DMS79 treated with DMSO at 0.1 percent for 48 hours (cell line): ENCODE measurements at regions not wholly inside any gene's neighbourhood (a gene's known extent, or its start where the extent isn't known, plus 50 kb on each side); places are given as distances from the start of the nearest gene placed in this dataset.

Experiments
- DNase-seq: peaks from one replicate; lab custom pipeline; 2025; lab: John Stamatoyannopoulos, UW

- peak; percentile 96 for DNase-seq
These were observed 133.5 kb upstream of the TMEM132C start for GRCh38 chr12:128133321-128134073.

DNA sequence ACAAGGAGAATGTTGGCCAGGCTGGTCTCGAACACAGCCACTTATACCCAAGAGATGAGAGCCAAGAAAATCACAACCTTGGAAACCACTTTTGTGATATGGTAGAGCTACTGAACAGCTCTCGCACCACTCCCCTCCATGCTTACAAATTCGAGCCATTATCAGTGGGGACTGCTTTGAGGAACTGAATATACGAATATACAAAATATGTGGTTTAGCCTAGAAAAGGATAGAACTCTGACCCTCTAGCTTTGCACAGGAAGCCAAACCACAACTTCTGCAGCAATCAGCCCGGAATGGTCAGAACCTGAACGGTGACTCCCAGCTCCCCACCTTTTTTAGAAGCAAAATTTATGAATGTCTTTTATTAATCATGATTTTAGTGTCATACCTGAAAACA, 129.8 kb upstream of the TMEM132C start:
- DNase-seq, result peak; percentile 25

DNA sequence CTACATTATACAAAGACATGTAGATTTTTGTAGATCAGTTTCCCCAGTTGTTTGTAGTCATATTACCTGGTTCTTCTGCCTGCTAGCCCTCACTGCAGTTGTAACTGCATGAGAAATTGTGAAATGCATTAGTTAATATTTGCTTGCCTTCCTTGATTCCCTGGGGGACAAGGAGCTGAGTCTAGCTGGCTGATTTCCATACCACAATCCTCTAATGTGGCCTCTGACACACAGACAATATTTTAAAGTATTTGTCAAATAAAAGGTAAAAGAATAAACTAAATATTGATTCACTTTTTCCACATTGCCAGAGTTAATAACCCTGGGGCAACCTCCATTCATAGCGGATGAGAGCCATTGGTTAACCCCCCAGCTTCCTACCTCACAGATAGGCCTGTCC, 128.8 kb upstream of the TMEM132C start:
- DNase-seq, result peak; percentile 76

- DNase-seq, result no peak
These were observed 126.4 kb upstream of the TMEM132C start for GRCh38 chr12:128140551-128140950.

- no peak for DNase-seq
These were observed 116.0 kb upstream of the TMEM132C start for GRCh38 chr12:128150961-128151360.

DNA sequence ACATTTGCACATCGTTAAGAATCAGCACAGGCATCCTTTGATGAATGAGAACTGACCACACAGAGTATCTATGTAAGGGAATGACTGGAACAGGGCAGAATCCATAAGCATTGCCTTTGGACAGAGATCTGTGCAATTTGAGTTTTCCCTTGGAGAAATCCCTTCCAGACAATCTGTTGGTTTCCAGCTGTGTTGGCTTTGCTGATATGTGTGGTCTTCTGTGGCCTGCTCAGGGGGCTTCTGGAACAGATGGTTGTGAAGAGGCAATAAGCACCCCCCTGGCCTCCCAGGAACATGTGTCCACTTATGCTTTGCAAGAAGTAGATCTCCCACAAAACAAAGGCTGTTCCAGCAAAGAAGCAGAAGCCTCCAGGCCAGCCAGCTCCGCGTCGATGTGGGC, 111.4 kb upstream of the TMEM132C start:
- no peak for DNase-seq

DNA sequence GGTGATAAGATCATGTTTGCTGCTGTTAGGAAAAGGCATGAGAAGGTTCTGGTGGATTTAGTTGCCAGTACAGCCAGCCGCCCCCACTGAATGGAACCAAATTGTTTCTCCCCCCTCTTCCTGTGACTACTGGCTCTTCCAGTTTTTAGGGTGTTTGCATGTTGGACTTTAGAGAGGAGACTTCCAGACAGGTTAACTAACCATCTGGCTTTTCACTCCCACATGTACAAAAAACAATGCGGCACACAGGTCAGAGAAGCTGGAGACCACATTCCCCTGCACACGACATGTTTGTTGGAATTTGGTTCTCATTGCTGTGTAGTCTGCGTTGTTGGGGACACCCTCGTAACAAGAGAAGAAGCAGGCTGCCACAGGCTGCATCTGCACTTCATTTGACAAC, 103.9 kb upstream of the TMEM132C start:
- no peak for DNase-seq

DNA sequence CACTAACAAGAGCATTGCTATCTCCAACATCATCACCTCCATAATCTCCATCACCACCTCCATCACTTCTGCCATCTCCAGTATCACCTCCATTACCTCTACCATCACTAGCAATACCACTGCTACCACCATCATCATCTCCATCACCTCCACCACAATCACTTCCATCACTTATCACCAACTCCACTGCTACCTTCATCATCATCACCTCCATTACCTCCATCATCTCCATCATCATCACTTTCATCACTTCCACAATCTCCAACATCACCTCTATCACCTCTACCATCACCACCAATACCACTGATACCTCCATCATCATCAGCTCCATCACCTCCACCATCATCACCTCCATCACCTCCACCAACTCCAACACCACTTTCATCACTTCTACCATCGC, 102.4 kb upstream of the TMEM132C start:
- no peak for DNase-seq

DNA sequence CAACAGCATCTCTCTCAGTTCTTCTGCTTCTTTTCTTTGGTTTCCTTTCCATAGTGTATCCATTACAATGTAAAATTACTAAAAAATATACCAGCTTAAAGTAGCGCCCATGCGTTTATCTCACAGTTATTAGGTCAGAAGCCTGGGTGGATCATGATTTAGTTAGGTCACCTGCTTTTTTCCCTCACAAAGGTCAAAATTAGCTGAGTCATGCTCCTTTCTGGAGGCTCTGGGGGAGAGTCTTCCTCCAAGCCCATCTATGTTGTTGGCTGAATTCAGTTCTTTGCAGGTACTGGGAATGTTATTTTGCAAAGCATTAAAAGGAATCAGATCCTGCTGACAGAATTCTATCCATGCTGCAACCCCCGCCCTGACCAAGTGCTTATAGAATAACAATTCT, 101.6 kb upstream of the TMEM132C start:
- no peak for DNase-seq

DNA sequence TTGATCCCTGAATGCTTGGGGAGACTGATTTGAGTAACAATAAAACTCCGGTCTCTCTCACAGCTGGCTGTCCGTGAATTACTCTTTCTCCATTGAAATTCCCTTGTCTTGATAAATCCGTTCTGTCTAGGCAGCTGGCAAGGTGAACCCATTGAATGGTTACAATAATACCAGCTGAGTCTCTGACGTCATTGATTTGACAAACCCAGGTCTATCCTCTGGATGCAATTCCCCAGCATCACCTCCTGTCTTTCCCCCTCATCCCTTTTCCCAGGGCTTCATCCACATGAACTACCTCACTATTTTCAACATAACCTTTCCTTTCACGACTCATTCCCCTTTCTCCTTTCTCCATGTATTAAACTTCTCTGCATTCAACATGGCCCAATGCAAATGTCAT, 98.7 kb upstream of the TMEM132C start:
- no peak for DNase-seq

GRCh38 chr12:128170181-128170580, 96.8 kb upstream of the TMEM132C start:
- no peak for DNase-seq

DNA sequence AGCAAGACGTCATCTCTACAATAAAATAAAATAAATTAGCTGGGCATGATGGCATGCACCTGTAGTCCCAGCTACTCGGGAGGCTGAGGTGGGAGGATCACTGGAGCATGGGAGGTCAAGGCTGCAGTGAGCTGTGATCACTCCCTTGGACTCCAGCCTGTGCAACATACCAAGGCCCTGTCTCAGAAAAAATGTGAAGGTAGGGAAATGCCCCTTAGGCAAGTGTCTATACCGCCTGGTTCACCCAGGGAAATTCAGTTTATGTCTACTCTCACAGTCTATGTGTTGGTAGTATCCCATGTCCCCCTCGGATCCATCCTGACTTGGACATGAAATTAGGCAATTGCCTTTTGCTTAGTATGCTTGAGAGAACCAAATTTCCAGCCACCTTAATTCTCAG, 88.4 kb upstream of the TMEM132C start:
- no peak for DNase-seq

GRCh38 chr12:128178966-128179365, 88.0 kb upstream of the TMEM132C start:
- DNase-seq, result peak; percentile 38

- DNase-seq, result no peak
These were observed 86.8 kb upstream of the TMEM132C start for GRCh38 chr12:128180166-128180565.

DNA sequence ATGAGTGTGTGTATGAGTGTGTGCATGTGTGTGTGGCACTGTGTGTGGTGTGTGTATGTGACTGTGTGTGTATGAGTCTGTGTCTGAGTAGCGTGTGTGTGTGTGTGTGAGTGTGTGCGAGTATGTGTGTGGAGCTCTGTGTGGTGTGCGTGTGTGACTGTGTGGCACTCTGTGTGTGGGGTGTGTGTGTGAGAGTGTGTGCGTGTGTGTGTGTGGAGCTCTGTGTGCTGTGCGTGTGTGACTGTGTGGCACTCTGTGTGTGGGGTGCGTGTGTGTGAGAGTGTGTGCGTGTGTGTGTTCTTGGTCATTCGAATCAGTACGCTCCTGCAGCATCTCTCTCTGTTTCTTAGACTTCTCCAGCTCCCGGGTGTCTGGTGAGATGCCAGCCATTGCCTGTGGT, 76.9 kb upstream of the TMEM132C start:
- no peak for DNase-seq

DNA sequence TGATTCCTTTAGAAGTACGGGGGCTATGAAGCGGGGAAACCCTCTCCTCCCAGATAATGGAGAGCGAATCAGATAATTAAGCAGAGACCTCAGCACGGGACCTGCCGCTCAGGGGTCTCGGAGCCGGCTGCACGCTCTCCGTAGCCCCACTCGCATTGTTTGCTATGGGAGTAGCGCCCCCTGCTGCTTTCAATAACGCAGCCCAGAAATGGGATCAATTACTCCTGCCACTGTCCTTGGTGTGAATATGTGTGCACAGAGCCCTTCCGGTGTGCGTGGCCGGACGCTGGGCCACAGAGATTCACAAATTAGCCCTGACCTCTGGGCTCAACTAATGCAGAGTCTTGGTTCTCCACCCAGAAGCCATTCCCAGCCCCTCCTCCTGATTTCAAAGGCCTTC, 76.4 kb upstream of the TMEM132C start:
- DNase-seq, result no peak

DNA sequence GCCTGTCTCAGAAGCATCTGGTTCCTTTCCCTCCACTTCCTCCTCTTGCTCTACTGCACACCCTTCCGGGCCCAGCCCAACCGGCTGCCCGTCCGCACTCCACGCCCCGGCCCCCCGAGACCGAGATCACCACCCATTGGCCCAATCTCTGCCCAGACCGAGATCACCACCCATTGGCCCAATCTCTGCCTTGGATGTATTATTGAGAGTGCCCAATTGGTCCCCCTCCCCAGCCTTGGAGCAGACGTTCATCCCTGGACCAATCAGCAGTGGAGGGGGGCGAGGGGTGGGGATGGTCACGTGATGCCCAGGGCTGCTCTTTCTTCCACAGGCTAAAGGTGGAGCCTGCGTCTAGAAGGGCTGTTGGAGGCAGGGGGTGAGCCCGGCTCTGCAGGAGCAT, 75.6 kb upstream of the TMEM132C start:
- DNase-seq, result no peak

DNA sequence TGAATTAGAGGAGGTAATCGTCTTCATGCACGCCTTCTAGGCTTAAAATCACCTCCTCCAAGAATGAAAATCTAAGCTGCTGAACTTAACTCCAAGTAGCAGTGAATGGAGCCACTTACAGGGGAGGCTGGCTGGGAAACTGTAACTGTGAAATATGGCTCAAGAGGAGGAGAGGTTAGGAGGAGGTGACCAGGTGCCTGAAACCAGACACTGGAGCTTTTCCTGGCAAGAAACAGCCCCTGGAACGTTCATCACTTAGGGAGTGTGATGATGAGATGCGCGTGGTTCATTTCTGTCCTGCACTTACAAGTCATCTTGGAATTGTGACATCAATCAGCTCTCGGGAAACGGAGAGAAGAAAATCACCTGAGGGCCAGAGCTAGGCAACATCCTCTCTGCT, 62.3 kb upstream of the TMEM132C start:
- DNase-seq, result peak; percentile 21

GRCh38 chr12:128205145-128205544, 61.8 kb upstream of the TMEM132C start:
- DNase-seq, result no peak

DNA sequence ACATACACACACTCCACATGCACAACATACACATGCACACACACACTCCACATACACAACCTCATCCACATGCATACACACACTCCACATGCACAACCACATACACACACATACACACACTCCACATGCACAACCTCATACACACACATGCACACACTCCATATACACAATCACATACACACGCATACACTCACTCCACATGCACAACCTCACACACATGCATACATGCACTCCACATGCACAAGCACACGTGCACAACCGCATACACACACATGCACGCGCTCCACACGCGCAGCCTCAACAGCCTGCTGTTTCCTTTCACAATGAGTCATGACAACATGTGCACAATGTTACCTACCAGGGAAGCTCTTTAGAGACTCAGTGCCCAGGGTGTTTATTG, 61.2 kb upstream of the TMEM132C start:
- DNase-seq, result no peak
